ENCODE measurements at regions not wholly inside any gene's neighbourhood (a gene's known extent, or its start where the extent isn't known, plus 50 kb on each side); places are given as distances from the start of the nearest gene placed in this dataset.

GRCh38 chr6:21995318-21995717, 301.5 kb downstream of the PRL start:
- TF ChIP-seq CTCF (optimal IDR thresholded peaks at IDR 0.05 in 1 of 3, IDR thresholded peaks at IDR 0.05 in 1 of 3, conservative IDR thresholded peaks at IDR 0.05 in 1 of 3; ENCODE audit: extremely low read depth in 1 of 3, insufficient read depth in 2 of 3, low read length in 3 of 3): no peak
- TF ChIP-seq EZH2 (IDR thresholded peaks at IDR 0.05; ENCODE audit: low read length): no peak

Data from keratinocyte (primary cell).